ENCODE measurements at regions not wholly inside any gene's neighbourhood (a gene's known extent, or its start where the extent isn't known, plus 50 kb on each side); places are given as distances from the start of the nearest gene placed in this dataset.

- TF ChIP-seq POLR2A (IDR thresholded peaks at IDR 0.05): no peak
- no peak for TF ChIP-seq CTCF (IDR thresholded peaks at IDR 0.05)
Measured at GRCh38 chr2:18441583-18441982, 118.9 kb downstream of the RDH14 start.
